GM18499 (cell line): ENCODE measurements at regions not wholly inside any gene's neighbourhood (a gene's known extent, or its start where the extent isn't known, plus 50 kb on each side); places are given as distances from the start of the nearest gene placed in this dataset.

Experiments used
- ATAC-seq: cut with Tn5 transposase; IDR thresholded peaks from one replicate; pipeline ENCODE4 v1.9.1; 2021; ENCODE audit warnings: moderate number of reproducible peaks; ENCODE audit not compliant: insufficient read depth, unreplicated experiment

GRCh38 chr14:65303190-65303898, 109.2 kb upstream of the FUT8 start:
- ATAC-seq, result no peak

GRCh38 chr14:65303899-65304222, 108.7 kb upstream of the FUT8 start:
- no peak for ATAC-seq

GRCh38 chr14:65304239-65304638, 108.3 kb upstream of the FUT8 start:
- ATAC-seq, result no peak

- no peak for ATAC-seq
Observed at GRCh38 chr14:65304963-65305362, 107.6 kb upstream of the FUT8 start.

- no peak for ATAC-seq
Observed at GRCh38 chr14:65308536-65308935, 104.0 kb upstream of the FUT8 start.

GRCh38 chr14:65310568-65310967, 102.0 kb upstream of the FUT8 start:
- no peak for ATAC-seq

GRCh38 chr14:65312859-65313258, 99.7 kb upstream of the FUT8 start:
- ATAC-seq, result no peak

GRCh38 chr14:65318636-65319506, 93.7 kb upstream of the FUT8 start:
- ATAC-seq, result peak; percentile 43

GRCh38 chr14:65320661-65321308, 91.7 kb upstream of the FUT8 start:
- ATAC-seq, result no peak

- ATAC-seq, result no peak
Observed at GRCh38 chr14:65321370-65321875, 91.1 kb upstream of the FUT8 start.

- ATAC-seq, result no peak
Observed at GRCh38 chr14:65329481-65329880, 83.0 kb upstream of the FUT8 start.

- no peak for ATAC-seq
Observed at GRCh38 chr14:65329911-65330310, 82.6 kb upstream of the FUT8 start.

- ATAC-seq, result no peak
Observed at GRCh38 chr14:65330416-65330815, 82.1 kb upstream of the FUT8 start.

GRCh38 chr14:65331652-65332051, 80.9 kb upstream of the FUT8 start:
- no peak for ATAC-seq

- ATAC-seq, result no peak
Observed at GRCh38 chr14:65332141-65332871, 80.2 kb upstream of the FUT8 start.

- no peak for ATAC-seq
Observed at GRCh38 chr14:65333943-65334687, 78.4 kb upstream of the FUT8 start.

GRCh38 chr14:65334765-65335410, 77.6 kb upstream of the FUT8 start:
- ATAC-seq, result no peak

GRCh38 chr14:65335411-65335947, 77.1 kb upstream of the FUT8 start:
- ATAC-seq, result no peak

- peak; percentile 60 for ATAC-seq
Observed at GRCh38 chr14:65336191-65336591, 76.3 kb upstream of the FUT8 start.
